ENCODE measurements at regions not wholly inside any gene's neighbourhood (a gene's known extent, or its start where the extent isn't known, plus 50 kb on each side); places are given as distances from the start of the nearest gene placed in this dataset.

DNA sequence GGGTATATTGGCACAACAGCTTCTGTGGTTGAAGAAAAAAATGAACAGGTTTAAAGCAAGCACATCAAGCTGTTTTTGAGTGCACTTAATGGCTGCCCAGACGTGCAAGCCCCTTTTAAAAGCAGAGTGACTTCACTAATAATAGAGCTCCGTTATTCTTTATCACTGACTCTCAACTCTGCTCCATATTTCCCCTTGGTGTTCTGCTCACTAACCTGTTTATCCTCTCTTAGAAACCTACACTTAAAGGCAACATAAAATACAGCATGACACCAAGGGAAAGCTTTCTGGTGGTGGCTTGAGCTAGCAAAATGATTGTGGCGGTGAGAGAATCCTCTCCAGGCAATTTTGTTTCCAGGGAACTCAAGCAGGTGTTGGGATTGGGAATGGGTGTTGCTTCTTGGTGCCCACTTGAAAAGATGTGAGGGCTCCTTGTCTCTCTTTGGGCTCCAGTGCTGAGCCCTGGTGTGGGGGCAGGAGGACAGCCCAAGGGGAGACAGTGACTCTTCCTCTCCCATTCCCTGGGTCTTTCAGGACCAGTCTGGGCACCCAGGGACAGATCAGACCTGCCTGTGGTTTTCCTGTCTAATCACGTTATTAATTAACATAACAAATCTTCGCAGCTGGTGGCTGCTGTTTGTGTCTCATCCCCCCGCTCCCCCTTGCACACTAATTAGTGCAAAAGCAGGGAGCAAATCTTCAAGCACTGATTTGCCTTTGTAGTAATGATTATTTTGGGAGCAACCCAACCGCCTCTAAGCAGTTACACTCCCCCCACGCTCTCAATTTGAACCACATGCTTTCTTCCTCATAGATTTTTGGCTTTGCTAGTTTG is 289.4 kb upstream of the CXCR4 start:
- no peaks in the 10 kb centered on the region for H3K9me3 ChIP-seq
- H3K4me3 ChIP-seq (ENCODE audit: low read depth in 1 of 2, low read length in 1 of 2): no peak overlapping the region
- no peak overlapping the region for H3K27ac ChIP-seq
- no peaks in the 10 kb centered on the region for H3K4me1 ChIP-seq (ENCODE audit: control insufficient read depth in 1 of 2, insufficient read depth in 1 of 2, low read depth in 1 of 2, low read length in 1 of 2)
- no peaks in the 10 kb centered on the region for H3K36me3 ChIP-seq
- TF ChIP-seq, protein P1, sequence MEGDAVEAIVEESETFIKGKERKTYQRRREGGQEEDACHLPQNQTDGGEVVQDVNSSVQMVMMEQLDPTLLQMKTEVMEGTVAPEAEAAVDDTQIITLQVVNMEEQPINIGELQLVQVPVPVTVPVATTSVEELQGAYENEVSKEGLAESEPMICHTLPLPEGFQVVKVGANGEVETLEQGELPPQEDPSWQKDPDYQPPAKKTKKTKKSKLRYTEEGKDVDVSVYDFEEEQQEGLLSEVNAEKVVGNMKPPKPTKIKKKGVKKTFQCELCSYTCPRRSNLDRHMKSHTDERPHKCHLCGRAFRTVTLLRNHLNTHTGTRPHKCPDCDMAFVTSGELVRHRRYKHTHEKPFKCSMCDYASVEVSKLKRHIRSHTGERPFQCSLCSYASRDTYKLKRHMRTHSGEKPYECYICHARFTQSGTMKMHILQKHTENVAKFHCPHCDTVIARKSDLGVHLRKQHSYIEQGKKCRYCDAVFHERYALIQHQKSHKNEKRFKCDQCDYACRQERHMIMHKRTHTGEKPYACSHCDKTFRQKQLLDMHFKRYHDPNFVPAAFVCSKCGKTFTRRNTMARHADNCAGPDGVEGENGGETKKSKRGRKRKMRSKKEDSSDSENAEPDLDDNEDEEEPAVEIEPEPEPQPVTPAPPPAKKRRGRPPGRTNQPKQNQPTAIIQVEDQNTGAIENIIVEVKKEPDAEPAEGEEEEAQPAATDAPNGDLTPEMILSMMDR (IDR thresholded peaks at IDR 0.05): no peak
- peaks cover 70% of the 10 kb centered on the region for H3K27me3 ChIP-seq

DNA sequence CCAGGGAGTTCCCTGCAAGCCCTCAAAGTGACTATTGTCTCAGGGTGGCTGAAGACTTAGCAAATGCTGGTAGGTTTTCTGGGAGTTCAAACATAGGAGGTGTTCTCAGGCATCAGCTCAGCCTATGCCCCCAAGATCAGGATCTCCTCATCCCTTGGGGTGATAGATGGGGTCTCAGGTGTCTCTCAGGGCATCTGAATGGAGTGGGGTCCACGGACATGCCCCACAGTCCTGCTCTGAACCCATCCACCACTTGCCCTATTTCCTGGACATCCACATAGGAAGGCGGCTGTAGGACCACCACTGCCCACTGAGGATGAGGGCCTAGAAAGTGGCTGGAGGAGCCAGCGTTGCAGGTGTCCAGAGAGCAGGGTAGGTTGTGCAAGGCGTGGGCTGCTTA is 287.0 kb upstream of the CXCR4 start:
- TF ChIP-seq, protein P1 (IDR thresholded peaks at IDR 0.05): no peak
- no peak overlapping the region for H3K4me3 ChIP-seq (ENCODE audit: low read depth in 1 of 2, low read length in 1 of 2)
- H3K27ac ChIP-seq: no peak overlapping the region

DNA sequence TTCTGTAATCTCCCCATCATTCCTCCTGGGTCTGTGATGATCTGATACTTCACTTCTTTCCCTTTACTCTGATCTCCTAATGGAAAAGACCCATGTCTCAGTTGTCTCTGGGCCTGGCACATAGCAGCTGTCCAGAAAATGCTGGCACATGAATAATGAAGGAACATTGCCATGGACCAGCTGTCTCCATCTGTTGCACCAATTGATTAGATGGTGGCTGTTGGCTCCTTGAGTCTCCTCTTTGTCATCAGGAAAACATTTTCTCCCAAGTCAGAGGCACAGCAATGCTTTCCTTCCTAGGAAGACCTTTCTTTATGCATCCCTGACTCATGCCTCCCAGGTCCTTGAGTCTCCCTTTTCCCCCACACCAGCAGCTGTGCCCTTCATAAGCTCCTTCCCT is 286.2 kb upstream of the CXCR4 start:
- H3K27me3 ChIP-seq: peaks cover 73% of the 10 kb centered on the region
- no peaks in the 10 kb centered on the region for H3K4me1 ChIP-seq (ENCODE audit: control insufficient read depth in 1 of 2, insufficient read depth in 1 of 2, low read depth in 1 of 2, low read length in 1 of 2)
- no peaks in the 10 kb centered on the region for H3K9me3 ChIP-seq
- H3K27ac ChIP-seq: no peak overlapping the region
- H3K4me3 ChIP-seq (ENCODE audit: low read depth in 1 of 2, low read length in 1 of 2): no peak overlapping the region
- no peaks in the 10 kb centered on the region for H3K36me3 ChIP-seq
- TF ChIP-seq, protein P1 (IDR thresholded peaks at IDR 0.05): no peak

More for the DNA sequence above, 287.0 kb upstream of the CXCR4 start:
- H3K9me3 ChIP-seq: no peaks in the 10 kb centered on the region
- H3K36me3 ChIP-seq: no peaks in the 10 kb centered on the region
- no peaks in the 10 kb centered on the region for H3K4me1 ChIP-seq (ENCODE audit: control insufficient read depth in 1 of 2, insufficient read depth in 1 of 2, low read depth in 1 of 2, low read length in 1 of 2)
- H3K27me3 ChIP-seq: peaks cover 73% of the 10 kb centered on the region

DNA sequence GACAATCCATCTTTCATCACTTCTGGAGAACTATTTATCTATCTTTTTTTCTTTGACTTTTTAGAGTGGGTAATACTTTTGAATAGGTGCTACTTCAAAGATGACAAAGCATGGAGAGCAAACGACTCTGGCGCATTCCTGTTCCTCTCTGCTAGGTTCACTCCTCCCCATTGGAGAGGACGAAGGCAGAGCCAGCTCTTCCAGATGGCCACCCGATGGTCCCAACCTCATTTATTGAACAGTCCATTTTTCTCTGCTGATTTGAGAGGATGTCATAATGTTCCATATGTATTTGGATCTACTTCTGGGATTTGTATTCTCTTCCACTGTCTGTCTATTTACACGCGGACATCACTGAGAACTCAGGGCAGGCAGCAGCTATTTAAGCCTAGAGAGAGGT is 284.3 kb upstream of the CXCR4 start:
- TF ChIP-seq, protein P1 (IDR thresholded peaks at IDR 0.05): no peak
- Histone ChIP-seq H3K27ac (no peak overlapping the region), H3K9me3 (no peaks in the 10 kb centered on the region), H3K27me3 (peaks cover 63% of the 10 kb centered on the region), H3K4me3 (ENCODE audit: low read depth in 1 of 2, low read length in 1 of 2) (no peak overlapping the region), H3K36me3 (no peaks in the 10 kb centered on the region), H3K4me1 (ENCODE audit: control insufficient read depth in 1 of 2, insufficient read depth in 1 of 2, low read depth in 1 of 2, low read length in 1 of 2) (no peaks in the 10 kb centered on the region)

DNA sequence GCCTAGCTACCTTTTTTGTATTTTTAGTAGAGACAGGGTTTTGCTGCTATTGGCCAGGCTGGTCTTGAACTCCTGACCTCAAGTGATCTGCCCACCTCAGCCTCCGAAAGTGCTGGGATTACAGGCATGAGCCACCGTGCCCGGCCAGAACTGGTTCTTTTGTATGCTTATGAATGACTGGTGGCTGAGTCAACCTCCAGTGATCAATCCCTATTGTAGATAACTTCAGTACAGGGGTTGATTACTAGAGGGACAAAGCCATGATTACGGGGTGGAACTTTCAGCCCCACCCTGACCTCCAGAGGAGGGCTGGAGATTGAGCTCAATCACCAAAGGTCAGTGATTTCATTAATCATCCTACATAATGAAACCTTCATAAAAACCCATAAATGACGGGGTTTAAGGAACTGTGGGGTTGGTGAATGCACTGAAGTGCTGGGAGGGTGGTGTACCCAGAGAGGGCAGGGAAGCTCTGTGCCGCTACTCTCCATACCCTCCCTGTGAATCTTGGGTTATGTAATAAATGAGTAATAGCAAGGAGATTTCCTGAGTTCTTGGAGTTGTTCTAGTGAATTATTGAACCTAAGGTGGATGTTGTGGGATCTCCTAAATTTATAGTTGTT is 281.8 kb upstream of the CXCR4 start:
- Histone ChIP-seq H3K4me1 (ENCODE audit: control insufficient read depth in 1 of 2, insufficient read depth in 1 of 2, low read depth in 1 of 2, low read length in 1 of 2) (no peaks in the 10 kb centered on the region), H3K27me3 (peaks cover 43% of the 10 kb centered on the region), H3K36me3 (no peaks in the 10 kb centered on the region), H3K4me3 (ENCODE audit: low read depth in 1 of 2, low read length in 1 of 2) (no peak overlapping the region), H3K9me3 (no peaks in the 10 kb centered on the region), H3K27ac (no peak overlapping the region)
- TF ChIP-seq, protein P1 (IDR thresholded peaks at IDR 0.05): no peak

All from neutrophil (primary cell).